Smooth muscle cell (in vitro differentiated cells): ENCODE measurements at regions not wholly inside any gene's neighbourhood (a gene's known extent, or its start where the extent isn't known, plus 50 kb on each side); places are given as distances from the start of the nearest gene placed in this dataset.
"Not testable (repeated sequence)": the region's sequence is repeated elsewhere in the genome, so short reads cannot be mapped to it uniquely, and the experiment has no call there.

Source experiments
- DNase-seq: peaks from one replicate; lab custom pipeline; 2025; ENCODE audit not compliant: unreplicated experiment; lab: John Stamatoyannopoulos, UW
- H2AFZ ChIP-seq: fragments of 200-600 bp; sonication (generic); 2 replicates; pipeline ENCODE4 v1.6.0; 2016; ENCODE audit warnings: antibody characterized with exemption, low read depth, mild to moderate bottlenecking
- H3F3A ChIP-seq: fragments of 200-600 bp; sonication (generic); 2 replicates; pipeline ENCODE4 v1.6.0; 2017; ENCODE audit warnings: antibody characterized with exemption, low read depth
- H3K27ac ChIP-seq: fragments of 200-600 bp; sonication (generic); 2 replicates; pipeline ENCODE4 v1.5.1; 2016; ENCODE audit warnings: low read depth, mild to moderate bottlenecking
- H3K27me3 ChIP-seq: fragments of 200-600 bp; sonication (generic); 2 replicates; pipeline ENCODE4 v1.6.1; 2016; ENCODE audit warnings: low read depth, mild to moderate bottlenecking
- H3K36me3 ChIP-seq: fragments of 200-600 bp; sonication (generic); 2 replicates; pipeline ENCODE4 v1.5.1; 2016; ENCODE audit warnings: low read depth
- H3K4me1 ChIP-seq: fragments of 200-600 bp; sonication (generic); 2 replicates; pipeline ENCODE4 v1.5.1; 2016; ENCODE audit warnings: low read depth
- H3K4me2 ChIP-seq: fragments of 200-600 bp; sonication (generic); 2 replicates; pipeline ENCODE4 v1.6.0; 2016; ENCODE audit warnings: mild to moderate bottlenecking
- H3K4me3 ChIP-seq: fragments of 200-600 bp; sonication (generic); 2 replicates; pipeline ENCODE4 v1.5.1; 2016; ENCODE audit warnings: mild to moderate bottlenecking
- H3K79me2 ChIP-seq: fragments of 200-600 bp; sonication (generic); 2 replicates; pipeline ENCODE4 v1.6.0; 2016; ENCODE audit warnings: low read depth, mild to moderate bottlenecking
- H3K9ac ChIP-seq: fragments of 200-600 bp; sonication (generic); 2 replicates; pipeline ENCODE4 v1.6.0; 2016; ENCODE audit warnings: low read depth
- H3K9me3 ChIP-seq: fragments of 200-600 bp; sonication (generic); replicated peaks from 2 replicates; pipeline ENCODE4 v1.5.1; 2016; ENCODE audit warnings: low read depth
- H4K20me1 ChIP-seq: fragments of 200-600 bp; sonication (generic); 2 replicates; pipeline ENCODE4 v1.6.0; 2016; ENCODE audit warnings: low read depth
- CTCF ChIP-seq: fragments of 200-600 bp; sonication (generic); IDR thresholded peaks from 2 replicates; pipeline ENCODE4 v1.5.1; 2017; ENCODE audit warnings: borderline replicate concordance, mild to moderate bottlenecking, antibody characterized with exemption; ENCODE audit not compliant: insufficient read depth, poor library complexity, severe bottlenecking
- WGBS: methylation state at CpG from one replicate; pipeline ENCODE4 v1.1.7; 2016; ENCODE audit warnings: low lambda C conversion rate; 5-methylcytosine and 5-hydroxymethylcytosine counted together

GRCh38 chr14:39603942-39604341, 171.7 kb upstream of the FBXO33 start:
- no peak for DNase-seq
- Histone ChIP-seq H2AFZ (no peak overlapping the region), H3K9me3 (no peaks in the 10 kb centered on the region), H3K27me3 (no peaks in the 10 kb centered on the region), H3K27ac (no peak overlapping the region), H3F3A (no peaks in the 10 kb centered on the region), H3K36me3 (no peaks in the 10 kb centered on the region), H4K20me1 (no peaks in the 10 kb centered on the region), H3K4me2 (no peak overlapping the region), H3K9ac (no peak overlapping the region), H3K4me1 (no peaks in the 10 kb centered on the region), H3K79me2 (no peaks in the 10 kb centered on the region), H3K4me3 (no peak overlapping the region)
- 84% methylated on average over 1 of the region's 1 CpG for WGBS
- no peak for TF ChIP-seq CTCF

GRCh38 chr14:39593377-39593776, 161.1 kb upstream of the FBXO33 start:
- Histone ChIP-seq H3K4me2 (no peak overlapping the region), H3F3A (no peaks in the 10 kb centered on the region), H3K27ac (no peak overlapping the region), H2AFZ (no peak overlapping the region), H4K20me1 (no peaks in the 10 kb centered on the region), H3K9ac (no peak overlapping the region), H3K4me1 (no peaks in the 10 kb centered on the region), H3K4me3 (no peak overlapping the region), H3K27me3 (no peaks in the 10 kb centered on the region), H3K36me3 (no peaks in the 10 kb centered on the region), H3K79me2 (no peaks in the 10 kb centered on the region), H3K9me3 (no peaks in the 10 kb centered on the region)
- no peak for DNase-seq
- TF ChIP-seq CTCF, result no peak
- WGBS, result 95% methylated on average over 2 of the region's 2 CpGs

GRCh38 chr14:39592116-39592789, 160.0 kb upstream of the FBXO33 start:
- Histone ChIP-seq H3K36me3 (no peaks in the 10 kb centered on the region), H3K4me2 (no peak overlapping the region), H3K27ac (no peak overlapping the region), H3K9me3 (no peaks in the 10 kb centered on the region), H3K4me3 (no peak overlapping the region), H3F3A (no peaks in the 10 kb centered on the region), H4K20me1 (no peaks in the 10 kb centered on the region), H3K27me3 (no peaks in the 10 kb centered on the region), H3K79me2 (no peaks in the 10 kb centered on the region), H2AFZ (no peak overlapping the region), H3K9ac (no peak overlapping the region), H3K4me1 (no peaks in the 10 kb centered on the region)
- TF ChIP-seq CTCF, result no peak
- WGBS, result 74% methylated on average over 2 of the region's 2 CpGs
- DNase-seq, result no peak

- not testable (repeated sequence) for H3K4me2 ChIP-seq, H2AFZ ChIP-seq, H3K9ac ChIP-seq, H3K27ac ChIP-seq, H3K9me3 ChIP-seq, H3K36me3 ChIP-seq, H3K4me1 ChIP-seq, H3F3A ChIP-seq, H3K79me2 ChIP-seq, H3K27me3 ChIP-seq, DNase-seq, H3K4me3 ChIP-seq, H4K20me1 ChIP-seq
- WGBS, result 95% methylated on average over 21 of the region's 21 CpGs
These were observed 157.6 kb upstream of the FBXO33 start for GRCh38 chr14:39589882-39590281.
